Prostate gland (tissue), 2 donors: ENCODE measurements at regions not wholly inside any gene's neighbourhood (a gene's known extent, or its start where the extent isn't known, plus 50 kb on each side); places are given as distances from the start of the nearest gene placed in this dataset.

Experiments used
- DNase-seq: peaks from one replicate; pipeline ENCODE4 v3.0.0-alpha.2; 2019; ENCODE audit warnings: low spot score
- H3K27ac ChIP-seq, 2 donors: fragments of 200-600 bp; sonication (generic); 2 replicates each; pipeline ENCODE4 v1.5.1; 2017 to 2019
- H3K27me3 ChIP-seq: fragments of 200-600 bp; sonication (generic); replicated peaks from 2 replicates; pipeline ENCODE4 v1.5.1; 2019; ENCODE audit not compliant: insufficient read depth
- H3K36me3 ChIP-seq, 2 donors: fragments of 200-600 bp; sonication (generic); 1 replicate in 1 of 2; 2 replicates in 1 of 2; pipeline versions ENCODE4 v1.5.1 to v1.8.1; 2017 to 2019
- H3K4me1 ChIP-seq: fragments of 200-600 bp; sonication (generic); replicated peaks from 2 replicates; pipeline ENCODE4 v1.5.1; 2019
- H3K4me3 ChIP-seq, 2 donors: fragments of 200-600 bp; sonication (generic); 2 replicates each; pipeline ENCODE4 v1.5.1; 2017 to 2019
- H3K9me3 ChIP-seq: fragments of 200-600 bp; sonication (generic); 2 replicates; pipeline ENCODE4 v1.5.1; 2017
- CTCF ChIP-seq, 4 experiments: fragments of 200-600 bp in 2 of 4; fragments of 450-650 bp in 2 of 4; sonication (generic) in 2 of 4; IDR thresholded peaks; 1 replicate in 3 of 4; 2 replicates in 1 of 4; pipeline ENCODE4 v1.5.1; 2016 to 2019; ENCODE audit warnings: antibody characterized with exemption in 4 of 4, mild to moderate bottlenecking in 2 of 4, moderate library complexity in 2 of 4
- POLR2A ChIP-seq: fragments of 450-650 bp; IDR thresholded peaks from one replicate; pipeline ENCODE4 v1.6.1; 2016; ENCODE audit warnings: antibody characterized with exemption, mild to moderate bottlenecking
- POLR2AphosphoS5 ChIP-seq: sonication (generic); formaldehyde crosslinking; IDR thresholded peaks from one replicate; pipeline ENCODE4 v1.6.1; 2017; ENCODE audit warnings: antibody characterized with exemption
- WGBS: methylation state at CpG from one replicate; pipeline ENCODE4 v1.1.5; 2018; 5-methylcytosine and 5-hydroxymethylcytosine counted together
- intact Hi-C: fragments of 100-400 bp; cut with DNase I; formaldehyde crosslinking; loops from one replicate; pipeline ENCODE4 v1.14.2; 2022

- 47% methylated on average over 1 of the region's 1 CpG for WGBS
- H3K27ac ChIP-seq: no peak overlapping the region
- DNase-seq: no peak
These were observed 199.7 kb downstream of the ATPSCKMT start for GRCh38 chr5:10049858-10050455.

GRCh38 chr5:10046676-10047075 is 203.0 kb downstream of the ATPSCKMT start:
- H3K36me3 ChIP-seq: no peaks in the 10 kb centered on the region
- H3K27ac ChIP-seq: no peak overlapping the region
- intact Hi-C loops: no loop called here
- no peak for TF ChIP-seq POLR2A
- no peak for TF ChIP-seq POLR2AphosphoS5
- no peak for TF ChIP-seq CTCF (IDR thresholded peaks at IDR 0.05)
- no peaks in the 10 kb centered on the region for H3K9me3 ChIP-seq
- WGBS: 80% methylated on average over 7 of the region's 7 CpGs
- no peaks in the 10 kb centered on the region for H3K27me3 ChIP-seq
- DNase-seq: no peak
- H3K4me3 ChIP-seq: no peak overlapping the region
- H3K4me1 ChIP-seq: no peaks in the 10 kb centered on the region

More at GRCh38 chr5:10049858-10050455, 199.7 kb downstream of the ATPSCKMT start:
- H3K9me3 ChIP-seq: no peaks in the 10 kb centered on the region
- TF ChIP-seq CTCF (IDR thresholded peaks at IDR 0.05) (no peak), POLR2AphosphoS5 (no peak), POLR2A (no peak)
- H3K4me1 ChIP-seq: no peaks in the 10 kb centered on the region
- no peak overlapping the region for H3K4me3 ChIP-seq
- intact Hi-C loops: no loop called here
- no peaks in the 10 kb centered on the region for H3K36me3 ChIP-seq
- H3K27me3 ChIP-seq: no peaks in the 10 kb centered on the region

- Histone ChIP-seq H3K4me3 (no peak overlapping the region), H3K27ac (no peak overlapping the region), H3K9me3 (no peaks in the 10 kb centered on the region), H3K27me3 (no peaks in the 10 kb centered on the region), H3K4me1 (no peaks in the 10 kb centered on the region), H3K36me3 (no peaks in the 10 kb centered on the region)
- intact Hi-C loops: no loop called here
- TF ChIP-seq POLR2AphosphoS5 (no peak), POLR2A (no peak), CTCF (IDR thresholded peaks at IDR 0.05) (no peak)
- no peak for DNase-seq
- 91% methylated on average over 6 of the region's 6 CpGs for WGBS
These were observed 204.3 kb downstream of the ATPSCKMT start for GRCh38 chr5:10045376-10045775.

GRCh38 chr5:10036136-10036815 is 213.4 kb downstream of the ATPSCKMT start:
- Histone ChIP-seq H3K4me3 (no peak overlapping the region), H3K27ac (no peak overlapping the region), H3K9me3 (no peaks in the 10 kb centered on the region), H3K27me3 (no peaks in the 10 kb centered on the region), H3K4me1 (no peaks in the 10 kb centered on the region), H3K36me3 (no peaks in the 10 kb centered on the region)
- intact Hi-C loops: no loop called here
- 95% methylated on average over 3 of the region's 3 CpGs for WGBS
- no peak for DNase-seq
- TF ChIP-seq POLR2A: no peak

- Histone ChIP-seq H3K27me3 (no peaks in the 10 kb centered on the region), H3K4me1 (no peaks in the 10 kb centered on the region), H3K36me3 (no peaks in the 10 kb centered on the region), H3K9me3 (no peaks in the 10 kb centered on the region), H3K27ac (no peak overlapping the region), H3K4me3 (no peak overlapping the region)
- DNase-seq: no peak
- 64% methylated on average over 8 of the region's 8 CpGs for WGBS
- intact Hi-C loops: no loop called here
- TF ChIP-seq POLR2AphosphoS5: no peak
- no peak for TF ChIP-seq POLR2A
- no peak for TF ChIP-seq CTCF (IDR thresholded peaks at IDR 0.05)
These were observed 215.7 kb downstream of the ATPSCKMT start for GRCh38 chr5:10034001-10034400.
